Activated CD4-positive, alpha-beta T cell treated with anti-CD3 and anti-CD28 coated beads, Interleukin-2, amount 10 ng/mL, durations not matched to agents 24 days and 14 days (primary cell): ENCODE measurements at regions not wholly inside any gene's neighbourhood (a gene's known extent, or its start where the extent isn't known, plus 50 kb on each side); places are given as distances from the start of the nearest gene placed in this dataset.
"Not testable (repeated sequence)": the region's sequence is repeated elsewhere in the genome, so short reads cannot be mapped to it uniquely, and the experiment has no call there.

Source experiments
- DNase-seq: peaks from one replicate; pipeline ENCODE4 v3.0.0; 2022
- H3K27ac Mint-ChIP-seq: one replicate; pipeline ENCODE4 v1.8.0; 2022; ENCODE audit warnings: mild to moderate bottlenecking, mixed read lengths
- H3K27me3 Mint-ChIP-seq: one replicate; pipeline ENCODE4 v1.8.0; 2022; ENCODE audit warnings: mixed read lengths
- H3K36me3 Mint-ChIP-seq: one replicate; pipeline ENCODE4 v1.8.0; 2022; ENCODE audit warnings: low read depth, mild to moderate bottlenecking, mixed read lengths
- H3K4me1 Mint-ChIP-seq: one replicate; pipeline ENCODE4 v1.8.0; 2021; ENCODE audit warnings: mixed read lengths
- H3K4me3 Mint-ChIP-seq: one replicate; pipeline ENCODE4 v1.8.0; 2022; ENCODE audit warnings: mild to moderate bottlenecking, moderate library complexity, mixed read lengths
- H3K9me3 Mint-ChIP-seq: one replicate; pipeline ENCODE4 v1.8.0; 2021; ENCODE audit warnings: mixed read lengths
- intact Hi-C: fragments of 100-400 bp; cut with micrococcal nuclease; formaldehyde crosslinking; loops from one replicate; pipeline ENCODE4 v1.15.1; 2023

DNA sequence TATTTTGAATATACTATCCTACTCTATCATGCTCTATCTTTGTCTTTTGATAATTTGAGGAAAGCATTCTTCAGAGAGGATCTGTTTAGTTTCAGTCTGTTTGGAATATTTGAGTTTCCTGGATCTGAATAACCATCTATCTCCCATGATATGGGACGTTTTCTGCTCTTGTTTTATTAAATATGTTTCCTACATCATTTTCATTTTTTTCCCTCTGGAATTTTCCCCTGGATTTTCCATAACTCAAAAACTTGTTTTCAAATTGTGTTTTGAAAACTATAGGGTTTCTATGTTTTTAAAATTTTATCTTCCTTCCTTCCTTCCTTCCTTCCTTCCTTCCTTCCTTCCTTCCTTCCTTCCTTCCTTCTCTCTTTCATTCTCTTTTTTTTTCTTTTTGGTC, 974.2 kb downstream of the TMEM121 start:
- H3K4me3 Mint-ChIP-seq = no peak overlapping the region
- no peak overlapping the region for H3K27ac Mint-ChIP-seq
- intact Hi-C loops = no loop called here
- no peaks in the 10 kb centered on the region for H3K4me1 Mint-ChIP-seq
- H3K36me3 Mint-ChIP-seq = peaks cover 2% of the 10 kb centered on the region
- peaks cover 24% of the 10 kb centered on the region for H3K27me3 Mint-ChIP-seq
- H3K9me3 Mint-ChIP-seq = no peaks in the 10 kb centered on the region
- no peak for DNase-seq

- Mint-ChIP-seq H3K27ac (no peak overlapping the region), H3K4me1 (peaks cover 8% of the 10 kb centered on the region), H3K36me3 (no peaks in the 10 kb centered on the region), H3K9me3 (no peaks in the 10 kb centered on the region), H3K4me3 (no peak overlapping the region), H3K27me3 (peaks cover 22% of the 10 kb centered on the region)
- no peak for DNase-seq
- intact Hi-C loops = no loop called here
Observed at GRCh38 chr14:106501898-106502297, 975.5 kb downstream of the TMEM121 start.

DNA sequence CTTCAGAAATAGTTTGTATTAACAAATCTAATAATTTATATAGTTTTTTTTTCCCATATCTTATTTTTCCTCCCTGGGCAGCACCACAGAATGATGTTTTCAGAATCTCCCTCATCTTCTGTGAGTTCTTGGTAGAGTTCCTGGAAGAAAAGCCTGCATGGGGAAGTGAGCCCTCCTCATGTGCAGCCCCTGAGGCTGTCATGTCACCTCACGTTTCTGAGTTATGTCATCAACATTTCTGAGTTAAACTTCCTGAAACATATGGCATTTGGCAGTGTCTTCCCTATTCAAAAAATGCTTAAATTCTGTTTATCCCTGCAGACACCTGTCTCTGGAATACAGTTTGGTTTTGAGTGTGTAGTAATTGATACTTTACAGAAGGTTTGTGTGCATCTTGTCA, 979.0 kb downstream of the TMEM121 start:
- no peaks in the 10 kb centered on the region for H3K9me3 Mint-ChIP-seq
- intact Hi-C loops = loop anchor here (5.0 kb wide), 1 partner anchor 33 kb away; no protein-coding TSS in a partner anchor
- H3K4me3 Mint-ChIP-seq = no peak overlapping the region
- H3K36me3 Mint-ChIP-seq = no peaks in the 10 kb centered on the region
- H3K27me3 Mint-ChIP-seq = peaks cover 23% of the 10 kb centered on the region
- H3K27ac Mint-ChIP-seq = no peak overlapping the region
- DNase-seq = no peak
- H3K4me1 Mint-ChIP-seq = peaks cover 31% of the 10 kb centered on the region

DNA sequence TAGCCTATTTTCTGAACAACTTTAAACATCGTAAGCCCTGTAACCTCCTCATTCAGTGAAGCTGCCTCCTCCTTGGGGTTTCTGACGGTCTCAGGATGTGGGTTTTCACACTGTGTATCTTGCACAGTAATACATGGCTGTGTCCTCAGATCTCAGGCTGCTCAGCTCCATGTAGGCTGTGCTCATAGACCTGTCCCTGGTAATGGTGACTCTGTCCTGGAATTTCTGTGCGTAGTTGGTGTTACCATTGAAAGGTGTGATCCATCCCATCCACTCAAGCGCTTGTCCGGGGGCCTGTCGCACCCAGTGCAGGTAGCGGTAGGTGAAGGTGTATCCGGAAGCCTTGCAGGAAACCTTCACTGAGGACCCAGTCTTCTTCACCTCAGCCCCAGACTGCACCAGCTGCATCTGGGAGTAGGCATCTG, 980.5 kb downstream of the TMEM121 start:
- peaks cover 47% of the 10 kb centered on the region for H3K4me1 Mint-ChIP-seq
- peaks cover 16% of the 10 kb centered on the region for H3K27me3 Mint-ChIP-seq
- peak overlapping the region; percentile 73 for H3K27ac Mint-ChIP-seq
- no peaks in the 10 kb centered on the region for H3K9me3 Mint-ChIP-seq
- H3K4me3 Mint-ChIP-seq = peak overlapping the region; percentile 73
- no peaks in the 10 kb centered on the region for H3K36me3 Mint-ChIP-seq
- DNase-seq = peak; percentile 87
- intact Hi-C loops = loop anchor here (5.0 kb wide), 1 partner anchor 35 kb away; no protein-coding TSS in a partner anchor

DNA sequence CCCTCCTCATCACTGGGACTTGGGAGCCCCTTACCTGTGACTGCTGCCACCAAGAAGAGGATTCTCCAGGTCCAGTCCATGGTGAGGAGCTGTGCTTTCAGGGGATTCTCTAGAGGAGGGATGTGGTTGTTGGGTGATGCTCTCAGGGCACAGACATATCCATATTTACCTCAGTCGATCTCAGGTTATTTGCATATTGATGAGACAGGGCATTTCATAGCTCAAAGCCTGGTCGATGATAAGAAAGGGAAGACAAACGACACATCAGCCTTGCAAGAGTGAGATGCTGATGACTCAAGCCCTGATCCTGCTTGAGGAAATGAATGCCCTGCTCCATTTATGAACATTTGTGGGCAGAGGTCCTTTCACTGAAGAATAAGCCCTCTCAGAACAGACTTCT, 981.0 kb downstream of the TMEM121 start:
- intact Hi-C loops = loop anchor here (5.0 kb wide), 1 partner anchor 35 kb away; no protein-coding TSS in a partner anchor
- Mint-ChIP-seq H3K4me1 (peaks cover 50% of the 10 kb centered on the region), H3K27me3 (peaks cover 12% of the 10 kb centered on the region), H3K4me3 (peak overlapping the region; percentile 73), H3K27ac (peak overlapping the region; percentile 17), H3K36me3 (no peaks in the 10 kb centered on the region), H3K9me3 (no peaks in the 10 kb centered on the region)
- no peak for DNase-seq

DNA sequence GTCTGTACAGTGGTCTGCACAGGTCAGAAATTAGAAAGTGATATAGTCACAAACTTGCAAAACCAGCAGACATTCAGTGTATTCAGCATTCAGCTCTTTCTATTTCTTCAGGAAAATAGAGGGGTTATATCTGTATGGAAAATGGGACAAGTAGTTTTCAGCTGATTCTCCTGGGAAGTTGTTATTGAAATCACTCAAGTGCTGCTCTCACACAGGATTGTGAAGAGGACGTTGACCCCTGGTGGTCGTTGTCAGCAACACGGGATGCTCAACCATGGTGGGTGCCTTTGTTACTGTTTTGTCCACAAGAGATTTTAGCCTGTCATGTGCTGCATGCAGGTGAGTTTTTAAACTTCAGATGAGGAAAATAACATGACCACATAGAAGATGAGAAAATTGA, 981.8 kb downstream of the TMEM121 start:
- Mint-ChIP-seq H3K9me3 (no peaks in the 10 kb centered on the region), H3K27ac (peak overlapping the region; percentile 30), H3K36me3 (no peaks in the 10 kb centered on the region), H3K27me3 (peaks cover 13% of the 10 kb centered on the region), H3K4me3 (peak overlapping the region; percentile 6), H3K4me1 (peaks cover 56% of the 10 kb centered on the region)
- intact Hi-C loops = loop anchor here (5.0 kb wide), 1 partner anchor 36 kb away; no protein-coding TSS in a partner anchor
- no peak for DNase-seq

GRCh38 chr14:106509176-106509575, 982.8 kb downstream of the TMEM121 start:
- Mint-ChIP-seq H3K36me3 (no peaks in the 10 kb centered on the region), H3K27me3 (peaks cover 17% of the 10 kb centered on the region), H3K27ac (no peak overlapping the region), H3K9me3 (no peaks in the 10 kb centered on the region), H3K4me3 (no peak overlapping the region), H3K4me1 (peaks cover 59% of the 10 kb centered on the region)
- peak; percentile 51 for DNase-seq
- intact Hi-C loops = loop anchor here (5.0 kb wide), 1 partner anchor 37 kb away; no protein-coding TSS in a partner anchor

DNA sequence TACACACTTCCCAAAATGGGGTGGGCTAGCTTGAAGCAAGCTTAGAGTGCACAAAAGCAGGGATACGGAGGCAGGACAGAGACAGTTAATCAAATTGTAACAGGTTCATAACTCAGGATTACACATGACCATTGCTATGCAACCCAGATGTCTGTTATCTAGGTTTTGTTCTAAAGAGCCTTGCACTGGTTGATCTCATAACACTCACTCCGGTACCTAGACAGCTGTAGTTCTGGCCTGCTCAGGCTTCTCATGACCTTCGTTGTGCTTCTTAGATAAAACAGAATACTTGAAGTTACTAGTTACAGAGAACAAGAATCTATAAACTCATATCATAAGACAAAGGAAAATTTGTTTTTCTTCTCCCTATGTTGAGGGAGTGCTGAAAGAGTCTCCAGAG, 983.4 kb downstream of the TMEM121 start:
- Mint-ChIP-seq H3K27ac (no peak overlapping the region), H3K9me3 (no peaks in the 10 kb centered on the region)
- intact Hi-C loops = loop anchor here (5.0 kb wide), 1 partner anchor 38 kb away; no protein-coding TSS in a partner anchor

GRCh38 chr14:106511006-106511799, 984.8 kb downstream of the TMEM121 start:
- Mint-ChIP-seq H3K4me1 (peaks cover 57% of the 10 kb centered on the region), H3K36me3 (no peaks in the 10 kb centered on the region), H3K9me3 (no peaks in the 10 kb centered on the region), H3K27me3 (peaks cover 30% of the 10 kb centered on the region), H3K4me3 (peak overlapping the region; percentile 54), H3K27ac (peak overlapping the region; percentile 57)
- peak; percentile 89 for DNase-seq
- intact Hi-C loops = no loop called here

More for the DNA sequence above, 983.4 kb downstream of the TMEM121 start:
- no peaks in the 10 kb centered on the region for H3K36me3 Mint-ChIP-seq
- DNase-seq = peak; percentile 40
- peaks cover 59% of the 10 kb centered on the region for H3K4me1 Mint-ChIP-seq
- H3K27me3 Mint-ChIP-seq = peaks cover 21% of the 10 kb centered on the region
- H3K4me3 Mint-ChIP-seq = no peak overlapping the region

DNA sequence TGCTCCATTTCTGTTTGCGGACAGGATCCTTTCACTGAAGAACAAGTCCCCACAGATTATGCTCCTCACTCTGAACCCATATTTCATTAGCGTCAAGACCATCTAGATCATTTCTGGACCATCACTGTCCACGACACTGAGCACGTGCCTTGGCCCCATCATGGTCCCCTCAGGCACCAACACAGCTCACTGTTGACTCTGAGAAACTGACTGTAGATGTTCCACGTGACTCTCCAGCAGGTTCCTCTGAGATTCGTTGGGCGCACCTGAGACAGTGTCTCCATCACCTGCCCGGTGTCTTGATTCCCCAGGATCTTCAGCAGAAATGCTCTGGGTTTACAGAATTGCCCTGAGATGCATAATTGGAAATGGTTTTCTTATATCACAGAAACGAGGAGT, 985.4 kb downstream of the TMEM121 start:
- Mint-ChIP-seq H3K36me3 (no peaks in the 10 kb centered on the region), H3K27ac (no peak overlapping the region), H3K4me1 (peaks cover 52% of the 10 kb centered on the region), H3K9me3 (no peaks in the 10 kb centered on the region), H3K4me3 (no peak overlapping the region), H3K27me3 (peaks cover 35% of the 10 kb centered on the region)
- peak; percentile 52 for DNase-seq
- intact Hi-C loops = no loop called here

DNA sequence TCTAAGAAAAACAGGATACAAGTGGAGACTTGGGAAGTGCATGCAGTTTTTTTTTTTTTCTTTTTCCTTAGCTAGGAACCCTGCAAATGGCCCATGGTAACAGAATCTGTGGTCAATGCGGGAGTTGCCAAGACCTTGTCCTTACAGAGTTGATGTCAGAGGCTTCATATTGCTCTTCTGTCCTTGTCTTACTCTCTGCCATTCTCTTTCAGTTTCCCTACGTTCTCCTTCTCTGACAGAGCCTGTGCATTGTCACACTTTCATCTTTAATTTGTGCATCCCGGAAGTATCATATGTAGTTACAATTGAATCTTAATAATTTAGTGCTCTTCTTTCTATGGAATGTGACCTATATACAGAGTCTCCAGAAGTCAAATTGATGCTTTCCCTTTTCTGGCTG, 986.9 kb downstream of the TMEM121 start:
- DNase-seq = peak; percentile 54
- no peaks in the 10 kb centered on the region for H3K9me3 Mint-ChIP-seq
- H3K36me3 Mint-ChIP-seq = no peaks in the 10 kb centered on the region
- intact Hi-C loops = no loop called here
- no peak overlapping the region for H3K27ac Mint-ChIP-seq
- no peak overlapping the region for H3K4me3 Mint-ChIP-seq
- H3K4me1 Mint-ChIP-seq = peaks cover 45% of the 10 kb centered on the region
- peaks cover 39% of the 10 kb centered on the region for H3K27me3 Mint-ChIP-seq

DNA sequence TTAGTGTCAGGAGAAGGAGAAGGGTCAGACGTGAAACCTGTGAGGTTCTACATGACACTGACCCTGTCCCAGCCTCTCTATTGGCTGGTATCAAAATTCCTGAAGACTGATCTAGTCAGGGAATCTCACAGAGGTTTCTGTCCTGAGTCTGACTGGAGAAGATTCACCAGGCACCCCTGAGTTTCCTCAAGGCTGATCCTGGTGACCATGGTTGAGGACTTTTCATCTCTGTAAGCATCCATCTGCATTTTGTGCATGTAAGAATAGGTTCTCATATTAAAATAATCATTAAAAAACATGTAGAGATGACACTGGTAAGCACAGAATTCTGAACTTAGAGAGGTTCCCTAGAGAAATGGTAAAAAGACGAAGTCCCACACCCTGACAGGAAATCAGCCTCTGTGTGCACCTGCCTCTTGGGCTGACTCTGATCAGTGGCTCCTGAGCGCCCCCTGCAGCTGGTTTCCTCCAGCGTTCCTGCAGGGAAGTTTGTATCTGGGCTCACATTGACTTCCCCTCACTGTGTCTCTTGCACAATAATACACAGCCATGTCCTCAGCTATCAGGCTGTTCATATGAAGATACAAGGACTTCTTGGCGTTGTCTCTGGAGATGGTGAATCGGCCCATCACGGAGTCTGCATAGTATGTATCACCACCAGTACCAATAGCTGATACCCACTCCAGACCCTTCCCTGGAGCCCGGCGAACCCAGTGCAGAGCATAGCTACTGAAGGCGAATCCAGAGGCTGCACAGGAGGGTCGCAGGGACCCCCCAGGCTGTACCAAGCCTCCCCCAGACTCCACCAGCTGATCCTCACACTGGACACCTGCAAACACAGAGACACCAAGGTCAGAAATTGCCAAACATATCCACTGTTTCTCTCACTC, 991.9 kb downstream of the TMEM121 start:
- peak; percentile 95 for DNase-seq
- Mint-ChIP-seq H3K27me3 (peaks cover 55% of the 10 kb centered on the region), H3K4me3 (no peak overlapping the region), H3K36me3 (no peaks in the 10 kb centered on the region), H3K27ac (no peak overlapping the region), H3K4me1 (peaks cover 9% of the 10 kb centered on the region), H3K9me3 (no peaks in the 10 kb centered on the region)
- intact Hi-C loops = loop anchor here (1.0 to 2.0 kb wide), 2 partner anchors 58 to 81 kb away; no protein-coding TSS in a partner anchor

DNA sequence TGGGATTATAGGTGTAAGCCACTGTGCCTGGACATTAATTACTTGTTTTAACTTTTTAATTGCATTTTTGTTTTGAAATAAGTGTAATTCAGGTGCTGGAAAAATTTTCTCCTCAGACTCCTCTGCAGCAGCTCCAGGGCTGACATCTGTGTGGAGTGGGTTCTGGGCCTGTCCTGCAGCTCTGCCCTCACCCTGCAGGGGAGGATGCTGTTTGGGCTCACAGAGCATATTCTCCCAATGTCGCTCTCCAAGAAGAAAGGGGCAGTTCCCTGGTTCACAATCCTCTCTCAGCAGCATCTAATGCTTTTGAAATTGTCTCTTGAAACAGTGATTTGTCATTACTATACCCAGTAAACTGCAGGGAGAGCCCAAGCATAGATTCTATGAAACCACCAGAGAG, 995.7 kb downstream of the TMEM121 start:
- intact Hi-C loops, H3K4me3 Mint-ChIP-seq, H3K4me1 Mint-ChIP-seq, DNase-seq, H3K36me3 Mint-ChIP-seq, H3K27ac Mint-ChIP-seq, H3K9me3 Mint-ChIP-seq: not testable (repeated sequence)
- H3K27me3 Mint-ChIP-seq = peaks cover 40% of the 10 kb centered on the region

GRCh38 chr14:106522990-106523389, 996.6 kb downstream of the TMEM121 start:
- no peak overlapping the region for H3K27ac Mint-ChIP-seq
- H3K4me3 Mint-ChIP-seq = no peak overlapping the region
- H3K36me3 Mint-ChIP-seq = no peaks in the 10 kb centered on the region
- H3K27me3 Mint-ChIP-seq = peaks cover 41% of the 10 kb centered on the region
- H3K9me3 Mint-ChIP-seq = no peaks in the 10 kb centered on the region
- intact Hi-C loops = no loop called here
- peaks cover 3% of the 10 kb centered on the region for H3K4me1 Mint-ChIP-seq
- no peak for DNase-seq
